Occipital lobe (tissue), 1 donor: ENCODE measurements at regions not wholly inside any gene's neighbourhood (a gene's known extent, or its start where the extent isn't known, plus 50 kb on each side); places are given as distances from the start of the nearest gene placed in this dataset.

Experiments used
- DNase-seq: peaks from one replicate; lab custom pipeline; 2025; lab: John Stamatoyannopoulos, UW

DNA sequence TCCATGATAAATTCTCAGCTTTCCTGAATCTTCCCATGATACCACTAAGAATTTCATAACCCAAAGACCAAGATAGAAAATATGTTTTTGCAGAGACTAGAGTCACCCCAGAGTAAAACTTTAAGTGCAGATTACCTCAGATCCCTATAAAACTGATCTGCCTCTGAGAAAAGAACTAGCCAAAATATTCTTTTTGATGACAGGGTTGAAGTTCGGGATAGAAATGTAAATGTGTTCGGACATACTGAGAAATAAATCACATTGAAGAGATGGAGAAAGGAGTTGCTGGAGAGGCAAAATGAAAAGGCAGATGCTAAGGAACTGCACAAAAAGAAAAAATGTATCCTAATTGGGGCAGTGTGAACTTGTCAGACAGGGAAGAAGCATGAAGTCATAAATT is 501.8 kb downstream of the ANKRD50 start:
- DNase-seq: no peak

DNA sequence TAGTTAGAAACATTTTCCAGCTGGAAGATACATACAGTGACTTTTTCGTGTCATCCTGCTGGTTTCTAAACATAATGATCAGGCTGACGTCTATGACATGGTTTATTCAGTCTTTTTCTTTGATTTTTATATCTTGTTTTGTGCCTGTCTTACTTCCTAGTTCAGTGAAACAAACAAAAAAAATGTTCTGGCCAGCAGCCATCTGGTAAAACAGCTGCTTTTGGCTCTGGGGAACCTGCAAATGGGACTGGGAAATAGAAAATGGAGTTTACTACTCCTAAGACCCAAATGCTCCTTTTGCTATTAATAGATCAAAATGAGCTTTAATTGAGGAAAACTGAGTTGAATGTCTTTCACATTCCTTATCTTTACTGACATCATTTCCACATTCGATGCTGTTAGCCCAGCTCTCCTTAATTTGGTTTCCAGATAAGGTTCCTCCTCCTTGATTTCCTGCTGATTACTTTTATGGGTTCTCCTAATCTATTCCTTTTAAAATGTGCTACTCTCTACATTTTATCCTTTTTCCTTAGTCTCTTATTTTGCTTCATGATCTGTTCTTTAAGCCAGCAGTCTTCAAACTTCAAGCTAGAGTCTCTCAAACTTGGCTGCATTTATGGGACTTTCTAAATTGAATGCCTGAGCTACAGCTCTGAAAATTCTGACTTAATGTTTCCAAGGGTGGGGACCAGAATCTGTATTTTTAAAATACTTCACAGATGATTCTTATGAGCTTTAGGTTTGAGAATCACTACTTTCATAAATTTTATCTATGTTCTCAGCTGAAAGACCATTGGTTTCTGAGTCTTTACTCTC is 499.5 kb downstream of the ANKRD50 start:
- DNase-seq: no peak

- no peak for DNase-seq
Measured at GRCh38 chr4:124219389-124219788, 493.1 kb downstream of the ANKRD50 start.

GRCh38 chr4:124224256-124224655 is 488.3 kb downstream of the ANKRD50 start:
- no peak for DNase-seq

GRCh38 chr4:124227981-124228380 is 484.6 kb downstream of the ANKRD50 start:
- DNase-seq: no peak

DNA sequence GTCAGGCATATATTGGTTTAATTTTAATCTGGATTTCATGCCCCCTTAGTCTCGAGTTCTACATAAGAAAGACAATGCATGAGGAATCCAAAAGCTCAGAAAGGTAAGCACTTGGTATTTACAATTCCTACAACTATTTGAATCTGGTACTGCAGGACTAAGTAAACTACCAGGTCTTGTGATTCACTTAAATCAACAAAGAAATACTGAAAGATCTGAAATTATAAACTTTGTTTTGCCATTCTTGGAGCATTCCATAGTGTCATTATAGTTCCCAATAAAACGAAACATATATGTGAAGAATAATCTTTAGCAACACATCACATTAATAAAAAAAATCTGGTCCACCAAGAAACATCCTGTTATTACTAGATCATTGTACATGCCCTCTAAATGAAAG is 482.3 kb downstream of the ANKRD50 start:
- DNase-seq: no peak

DNA sequence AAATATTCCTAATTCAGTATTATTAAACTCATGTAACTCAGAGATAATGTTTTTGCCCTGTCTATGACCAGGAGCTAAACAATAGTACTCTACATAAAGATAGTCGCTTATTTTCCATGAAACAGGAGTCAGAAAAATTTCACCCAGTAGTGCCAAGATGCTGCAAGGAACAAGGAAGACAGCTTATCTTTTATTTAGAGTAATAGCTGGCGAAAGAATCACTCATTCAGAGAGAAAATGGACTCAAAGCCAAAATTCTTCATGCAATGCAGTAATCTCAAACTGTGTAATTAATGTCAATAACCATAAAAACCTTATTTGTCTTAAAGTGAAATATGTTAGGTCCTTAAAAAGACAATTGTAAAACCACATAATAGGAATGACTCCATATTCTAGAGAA is 477.8 kb downstream of the ANKRD50 start:
- DNase-seq: no peak

- DNase-seq: no peak
Measured at GRCh38 chr4:124243671-124244366, 468.7 kb downstream of the ANKRD50 start.

- no peak for DNase-seq
Measured at GRCh38 chr4:124253080-124253479, 459.5 kb downstream of the ANKRD50 start.

GRCh38 chr4:124262211-124263179 is 450.0 kb downstream of the ANKRD50 start:
- peak; percentile 36 for DNase-seq

GRCh38 chr4:124265701-124266100 is 446.8 kb downstream of the ANKRD50 start:
- DNase-seq: no peak

- no peak for DNase-seq
Measured at GRCh38 chr4:124266721-124267120, 445.8 kb downstream of the ANKRD50 start.

GRCh38 chr4:124276461-124276860 is 436.1 kb downstream of the ANKRD50 start:
- DNase-seq: no peak

DNA sequence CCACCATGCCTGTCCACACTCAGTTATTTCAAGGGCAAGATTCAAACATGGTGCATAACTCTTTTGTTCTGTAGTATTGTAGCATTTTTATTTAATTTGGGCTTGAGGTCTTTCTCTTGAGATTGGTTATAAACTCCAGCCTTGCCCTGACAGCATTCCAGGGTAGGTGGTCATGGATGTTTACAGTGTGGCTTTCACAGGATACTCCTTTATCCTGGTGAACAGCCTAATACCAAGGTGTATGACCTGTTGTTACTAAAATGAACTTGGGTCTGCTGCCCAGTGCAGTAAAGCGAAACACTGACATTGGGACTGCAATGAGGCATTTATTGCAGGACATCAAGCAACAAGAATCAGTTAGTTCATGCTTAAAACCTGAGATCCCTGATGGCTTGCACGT is 434.8 kb downstream of the ANKRD50 start:
- DNase-seq: no peak

DNA sequence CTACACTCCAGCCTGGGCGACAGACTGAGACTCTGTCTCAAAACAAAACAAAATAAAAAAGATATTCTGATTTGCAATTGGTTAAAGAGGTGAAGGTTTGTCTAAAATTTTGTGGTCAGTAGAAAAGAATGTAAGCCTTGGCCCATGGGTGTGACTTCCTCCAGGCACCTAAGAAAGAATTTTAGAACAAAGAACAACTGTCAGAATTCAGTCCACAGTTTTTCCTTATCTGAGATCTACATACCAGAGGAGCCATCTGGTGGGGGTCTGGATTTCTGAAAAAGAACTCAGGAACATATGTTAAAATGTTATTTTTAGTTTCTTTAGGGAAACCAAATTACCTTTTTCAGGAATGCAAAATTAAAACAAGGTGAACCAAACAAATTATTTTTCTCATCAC is 434.1 kb downstream of the ANKRD50 start:
- no peak for DNase-seq

DNA sequence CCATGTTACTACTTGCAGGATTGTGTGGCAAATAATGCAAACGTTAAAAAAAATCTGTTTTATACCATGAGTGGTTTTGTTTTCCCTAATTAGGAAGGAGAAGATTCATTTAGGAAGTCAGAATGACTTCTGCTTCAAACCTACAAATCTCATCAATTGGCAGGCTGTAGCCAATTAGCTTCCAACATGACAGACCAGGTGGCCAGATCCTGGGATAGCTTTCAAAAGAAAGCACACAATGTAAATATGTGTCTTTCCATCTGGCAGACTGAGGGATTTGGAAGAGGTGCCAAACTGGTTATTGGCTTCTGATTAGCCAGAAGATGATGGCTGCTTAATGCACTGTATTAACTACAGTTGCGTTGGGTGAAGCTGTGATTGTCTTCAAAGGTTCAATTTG is 432.8 kb downstream of the ANKRD50 start:
- DNase-seq: no peak

DNA sequence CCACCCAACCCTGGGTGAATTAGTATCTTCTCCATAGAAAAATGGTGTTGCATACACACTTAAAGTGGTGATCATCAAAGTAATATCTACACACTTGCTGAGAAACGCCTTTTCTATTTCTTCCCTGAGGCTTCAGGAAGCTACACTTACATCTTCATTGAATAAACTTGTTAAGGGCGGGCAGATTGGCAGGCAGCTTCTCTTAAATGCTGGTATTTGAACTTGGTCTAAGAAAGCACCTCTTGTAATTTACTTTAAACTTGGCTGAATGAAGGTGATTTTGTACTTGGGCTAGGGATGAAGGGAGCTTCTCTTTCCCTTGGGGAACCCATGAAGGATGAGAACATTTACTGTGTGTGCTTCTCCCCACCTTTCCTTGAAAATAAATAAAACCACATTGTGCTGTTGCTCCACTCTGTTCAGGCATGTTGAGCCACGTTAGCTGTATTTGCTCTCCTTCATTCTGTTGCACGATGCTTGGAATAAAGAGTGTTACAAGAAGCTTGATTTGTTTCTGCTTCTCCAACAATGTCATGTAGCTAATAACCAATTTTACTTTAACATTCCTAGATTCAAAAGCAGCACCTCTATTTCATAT is 430.1 kb downstream of the ANKRD50 start:
- no peak for DNase-seq

DNA sequence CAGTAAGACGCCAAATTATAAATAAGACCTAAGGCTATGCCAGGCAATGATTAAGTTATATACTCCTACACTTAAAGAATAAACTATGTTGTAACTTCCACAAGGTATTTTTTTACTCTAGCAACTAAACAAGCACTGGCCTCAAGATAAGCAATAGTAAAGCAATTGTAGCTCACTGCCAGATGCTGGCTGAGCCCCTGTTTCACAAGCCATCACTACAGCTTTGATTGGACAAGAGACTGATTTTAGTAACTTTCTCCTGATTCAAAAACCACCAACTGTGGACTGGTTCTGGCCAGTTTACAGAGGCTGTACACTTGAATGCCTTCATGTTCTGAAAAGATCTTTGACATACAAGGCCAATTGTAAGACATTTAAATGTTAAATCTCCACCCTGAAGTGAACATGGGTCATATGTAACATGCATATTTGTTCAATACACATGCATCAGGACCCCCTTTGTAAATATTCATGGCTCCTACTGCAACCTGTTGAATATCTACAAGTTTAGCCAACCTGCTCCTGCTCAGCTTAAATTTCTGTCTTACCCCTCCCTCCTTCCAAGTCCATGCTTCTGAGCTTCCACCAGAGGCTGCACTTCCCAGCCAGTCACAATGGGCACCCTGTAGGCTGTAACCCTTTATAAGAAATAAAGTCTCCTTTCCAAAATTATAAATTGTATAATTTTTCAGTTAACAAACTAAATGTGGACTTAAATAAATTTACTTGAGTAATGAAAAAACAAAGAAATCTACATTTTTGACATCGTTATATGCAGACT is 423.6 kb downstream of the ANKRD50 start:
- DNase-seq: no peak

DNA sequence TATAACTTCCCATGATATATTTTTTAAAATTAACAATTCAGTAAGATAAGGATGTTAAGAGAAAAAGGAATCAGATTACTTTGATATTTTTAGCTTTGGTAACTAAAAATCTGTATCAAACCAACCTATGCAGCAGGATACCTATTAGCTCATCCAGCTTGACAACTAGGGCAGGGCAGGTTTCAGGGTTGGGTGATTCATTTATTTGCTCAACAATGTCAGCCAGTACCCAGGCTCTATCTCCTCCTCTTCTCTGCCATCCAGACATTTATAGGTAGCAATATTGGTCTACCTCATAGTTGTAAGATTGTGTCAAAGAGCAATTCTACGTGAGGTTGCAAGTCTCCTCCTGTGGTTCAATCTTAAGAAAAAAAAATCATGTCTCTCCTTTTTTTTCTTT is 421.9 kb downstream of the ANKRD50 start:
- no peak for DNase-seq

- no peak for DNase-seq
Measured at GRCh38 chr4:124295413-124295812, 417.1 kb downstream of the ANKRD50 start.

DNA sequence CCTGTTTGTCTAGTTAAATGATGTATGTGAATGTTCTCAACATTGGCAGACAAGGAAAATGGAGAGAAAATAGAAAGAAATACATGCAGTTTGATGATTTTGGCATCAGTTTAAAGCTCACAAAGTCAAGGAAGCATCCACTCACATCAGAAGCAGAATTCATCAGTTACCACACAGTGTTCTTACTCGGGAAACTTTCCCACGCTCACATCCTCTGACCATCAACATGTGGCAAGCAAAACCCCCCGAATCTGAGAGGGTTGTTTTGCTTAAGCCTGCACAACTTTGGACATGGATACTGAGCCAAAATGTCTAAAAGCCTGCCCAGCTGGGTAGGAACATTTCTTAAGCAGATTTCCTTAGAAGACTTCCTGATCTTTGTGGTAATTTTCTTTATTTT is 407.6 kb downstream of the ANKRD50 start:
- DNase-seq: no peak
